ENCODE measurements at regions not wholly inside any gene's neighbourhood (a gene's known extent, or its start where the extent isn't known, plus 50 kb on each side); places are given as distances from the start of the nearest gene placed in this dataset.

DNA sequence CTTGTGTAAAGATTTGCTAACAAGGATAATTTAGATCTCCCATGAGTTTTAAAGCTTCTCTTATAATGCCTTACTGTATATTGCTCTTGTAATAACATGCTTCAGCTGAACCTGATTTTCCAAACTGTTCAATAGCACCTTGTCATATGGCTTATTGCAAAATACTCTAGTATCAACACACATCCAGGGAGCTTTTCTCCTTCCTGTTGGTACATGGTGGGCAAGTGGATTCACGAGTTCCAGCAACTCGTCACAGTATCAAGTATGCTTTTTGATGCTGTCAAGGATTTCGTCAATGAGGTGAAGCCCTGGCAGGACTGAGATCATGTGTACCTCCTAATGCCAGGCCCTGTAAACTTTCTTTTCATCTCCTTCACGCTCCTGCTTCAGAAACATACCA lies 59.5 kb upstream of the ITPRID2 start:
- no peak for DNase-seq

- DNase-seq = no peak
These were observed 54.9 kb upstream of the ITPRID2 start for GRCh38 chr2:181836583-181836982.

DNA sequence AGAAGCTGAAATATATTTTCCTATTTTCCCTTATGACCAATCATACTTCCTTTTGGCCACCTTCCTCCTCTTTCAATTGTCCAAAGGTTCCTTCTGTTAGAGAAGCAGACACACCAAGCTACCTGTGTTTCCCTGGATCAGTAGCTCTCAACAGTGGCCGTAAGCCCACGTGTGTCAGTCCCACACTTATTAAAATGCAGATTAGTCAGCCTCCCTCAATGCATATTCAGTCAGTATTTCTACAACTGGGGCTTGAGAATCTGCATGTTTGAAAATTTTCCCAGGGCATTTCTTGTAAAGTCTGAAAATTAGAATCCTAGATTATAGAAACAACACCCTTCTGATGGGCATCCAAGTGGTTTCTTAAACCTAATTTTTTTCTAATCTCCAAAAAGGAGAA lies 54.0 kb upstream of the ITPRID2 start:
- DNase-seq = no peak

DNA sequence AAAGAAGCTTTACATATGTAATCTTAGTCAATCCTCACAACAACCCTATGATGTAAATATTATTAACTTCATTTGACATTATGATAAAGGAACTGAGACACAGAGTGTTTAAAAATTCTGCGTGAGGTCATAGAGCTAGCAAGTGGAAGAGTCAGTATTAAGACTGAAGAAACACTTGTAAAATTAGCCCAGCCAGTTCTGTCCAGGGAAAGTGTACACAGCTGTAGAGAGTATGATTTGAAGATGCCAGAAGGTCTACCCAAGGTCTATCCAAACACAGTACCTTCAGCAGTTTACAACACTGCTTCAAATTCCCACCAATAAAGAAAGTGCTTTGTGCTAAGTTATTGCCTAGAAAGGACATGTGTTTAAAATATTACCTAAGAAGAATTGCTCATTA lies 51.7 kb upstream of the ITPRID2 start:
- DNase-seq = no peak

- no peak for DNase-seq
These were observed 50.5 kb upstream of the ITPRID2 start for GRCh38 chr2:181841079-181841478.
